GM19035 (cell line): ENCODE measurements at regions not wholly inside any gene's neighbourhood (a gene's known extent, or its start where the extent isn't known, plus 50 kb on each side); places are given as distances from the start of the nearest gene placed in this dataset.
A peak's percentile ranks its signal among the peaks of the same experiment; 100 is the strongest.

ENCODE experiments used
- ATAC-seq: cut with Tn5 transposase; IDR thresholded peaks from one replicate; pipeline ENCODE4 v1.9.1; 2021; ENCODE audit not compliant: unreplicated experiment

DNA sequence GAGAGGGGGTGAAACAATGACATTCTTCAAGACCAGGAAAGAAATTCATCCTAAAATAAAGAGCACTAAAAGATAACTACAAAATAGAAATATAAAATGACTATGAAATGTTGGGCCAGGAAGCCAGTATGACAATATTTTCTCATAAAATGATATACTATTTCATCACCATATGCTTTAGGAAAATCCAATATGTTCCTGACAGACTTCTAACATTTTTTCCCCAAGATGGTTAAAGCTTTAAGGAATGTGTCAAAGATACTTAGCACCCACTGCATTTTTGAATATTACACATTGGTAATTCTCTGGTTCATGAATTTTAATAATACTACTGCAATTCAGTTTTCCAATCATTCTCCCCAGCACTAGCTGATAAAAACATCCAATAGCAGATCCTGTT is 87.7 kb upstream of the PLEKHG7 start:
- no peak for ATAC-seq

DNA sequence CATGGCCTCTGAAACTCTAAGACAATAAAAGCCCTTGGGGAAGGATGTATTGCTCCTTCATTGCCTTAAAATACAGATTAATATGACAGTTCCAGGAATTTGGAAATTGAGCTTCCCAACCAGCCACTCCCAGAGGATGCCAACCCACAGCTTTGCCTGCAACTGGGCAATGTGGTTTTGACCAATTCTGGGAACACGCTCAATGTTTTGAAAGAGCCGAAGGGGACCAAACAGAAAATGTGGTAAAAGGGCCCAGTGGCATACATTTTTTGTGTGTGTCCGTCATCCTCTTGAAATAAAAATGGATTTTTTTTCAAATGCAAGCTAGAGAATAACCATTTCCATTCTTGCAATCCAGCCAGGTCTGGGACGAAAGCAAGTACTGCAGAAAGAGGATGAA is 88.3 kb upstream of the PLEKHG7 start:
- no peak for ATAC-seq

DNA sequence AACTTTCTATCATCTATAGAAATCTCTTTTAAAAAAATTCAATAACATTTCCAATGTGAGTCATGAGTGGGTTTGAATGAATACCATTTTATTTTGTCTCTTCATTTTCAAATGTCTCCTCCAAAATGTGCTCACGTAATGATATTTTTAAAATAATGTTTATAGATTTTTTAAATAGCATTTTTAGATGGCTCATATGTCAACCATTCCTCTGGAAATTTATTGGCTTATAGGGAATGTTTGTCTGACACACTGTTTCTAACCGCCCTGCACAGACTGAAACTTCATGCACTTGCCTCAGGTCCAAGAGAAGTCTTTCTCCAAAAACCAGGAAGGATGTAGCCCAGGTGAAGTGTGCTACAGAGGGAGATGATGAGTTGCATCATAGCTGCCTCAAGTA is 88.8 kb upstream of the PLEKHG7 start:
- ATAC-seq, result no peak

DNA sequence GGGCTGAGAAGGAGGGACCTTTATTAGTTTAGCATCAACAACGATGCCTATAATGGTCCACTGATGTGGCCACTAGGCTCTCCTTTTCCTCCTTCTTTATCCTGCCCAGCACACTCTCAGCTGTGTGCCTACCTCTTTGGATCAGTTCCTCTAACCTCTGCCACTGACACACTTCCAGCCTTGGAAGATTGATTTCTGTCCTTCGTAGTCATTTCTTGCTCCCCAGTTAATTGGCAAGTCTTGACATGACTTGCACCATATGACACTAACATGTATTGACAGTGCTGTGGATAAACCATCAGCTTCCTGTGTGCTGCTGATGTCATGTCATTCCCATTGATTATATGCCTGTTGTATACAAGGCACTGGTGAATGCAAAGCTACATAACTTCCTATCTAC is 90.2 kb upstream of the PLEKHG7 start:
- no peak for ATAC-seq

DNA sequence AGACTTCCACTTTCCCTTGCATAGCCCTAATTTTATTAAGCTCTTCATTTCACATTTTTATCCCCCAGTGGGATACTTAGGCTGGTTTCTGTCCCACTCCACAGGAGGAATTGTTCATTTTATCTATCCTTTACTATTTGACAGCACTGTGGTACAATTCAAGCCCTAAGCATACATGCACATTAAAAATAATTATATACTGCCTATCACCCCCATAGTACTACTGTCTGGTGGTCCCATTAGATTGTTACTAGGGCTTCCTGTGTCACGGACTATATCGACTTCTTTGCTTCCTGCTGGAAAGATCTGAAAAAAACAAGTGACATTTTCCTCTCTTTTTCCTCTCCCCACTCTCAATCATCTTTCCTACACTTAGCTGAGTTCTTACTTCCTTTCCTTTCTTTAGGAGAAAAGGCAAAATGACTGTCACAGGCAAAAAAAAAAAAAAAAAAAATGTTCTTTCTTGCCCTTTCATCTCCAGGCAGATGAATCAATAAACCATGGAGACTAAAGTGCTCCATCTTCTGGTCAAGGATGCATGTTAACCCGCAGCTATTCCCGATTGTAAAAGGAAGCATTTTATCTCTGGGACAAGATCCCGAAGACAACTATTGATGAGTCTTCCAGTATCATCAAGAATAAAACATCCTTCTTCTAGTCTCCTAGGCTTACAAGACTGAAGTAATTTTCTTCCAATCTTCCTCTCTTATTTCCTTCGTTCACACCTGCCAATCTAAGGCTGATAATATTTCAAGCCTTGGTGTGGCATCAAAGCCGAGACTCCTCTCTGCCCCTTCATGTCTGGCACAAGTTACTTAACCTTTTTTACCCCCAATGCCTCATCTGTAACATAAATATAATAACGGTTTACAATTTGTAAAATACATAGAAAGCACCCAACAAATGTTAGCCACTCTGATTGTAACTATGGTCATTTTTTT is 94.4 kb upstream of the PLEKHG7 start:
- no peak for ATAC-seq

DNA sequence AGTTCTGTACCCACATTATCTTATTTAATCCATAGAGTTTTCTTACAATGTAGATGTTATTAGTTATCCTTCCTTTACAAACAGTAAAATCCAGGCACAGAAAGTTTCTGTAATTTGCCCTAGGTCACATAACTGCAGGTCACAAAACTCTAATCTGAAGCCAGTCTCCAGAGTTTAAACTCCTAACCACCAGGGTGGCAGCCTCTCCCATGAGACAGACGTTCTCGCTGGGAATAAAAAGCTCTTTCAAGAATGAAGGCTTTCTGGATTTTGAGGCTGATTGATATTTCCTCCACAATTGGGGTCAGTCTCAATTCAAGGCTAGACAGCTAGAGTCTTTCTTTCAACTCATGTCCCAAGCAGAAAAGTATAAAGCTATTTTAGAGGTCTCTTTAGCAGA is 95.8 kb upstream of the PLEKHG7 start:
- ATAC-seq, result no peak

DNA sequence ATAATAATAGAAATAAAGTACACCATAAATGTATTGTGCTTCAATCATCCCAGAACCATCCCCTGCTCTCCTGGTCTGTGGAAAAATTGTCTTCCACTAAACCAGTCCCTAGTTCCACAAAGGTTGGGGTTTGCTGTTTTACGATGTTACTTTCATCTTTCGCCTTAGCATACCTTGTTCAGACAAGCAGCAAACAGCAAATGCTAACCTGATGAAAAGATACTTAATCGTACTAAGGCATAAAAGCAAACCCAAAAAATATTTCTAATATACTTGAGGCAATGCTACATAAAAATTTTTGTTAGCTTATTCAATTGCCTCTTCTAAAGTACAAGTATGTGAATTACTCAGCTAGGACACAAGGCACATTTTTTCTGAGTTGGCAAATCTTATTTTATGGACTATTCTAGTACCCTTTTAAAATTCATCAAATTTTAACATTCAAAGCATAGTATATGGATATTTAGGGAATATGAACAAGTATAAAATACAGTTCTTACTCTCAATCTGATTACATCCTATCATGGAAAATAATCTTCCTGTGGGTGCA is 97.1 kb upstream of the PLEKHG7 start:
- ATAC-seq, result no peak

DNA sequence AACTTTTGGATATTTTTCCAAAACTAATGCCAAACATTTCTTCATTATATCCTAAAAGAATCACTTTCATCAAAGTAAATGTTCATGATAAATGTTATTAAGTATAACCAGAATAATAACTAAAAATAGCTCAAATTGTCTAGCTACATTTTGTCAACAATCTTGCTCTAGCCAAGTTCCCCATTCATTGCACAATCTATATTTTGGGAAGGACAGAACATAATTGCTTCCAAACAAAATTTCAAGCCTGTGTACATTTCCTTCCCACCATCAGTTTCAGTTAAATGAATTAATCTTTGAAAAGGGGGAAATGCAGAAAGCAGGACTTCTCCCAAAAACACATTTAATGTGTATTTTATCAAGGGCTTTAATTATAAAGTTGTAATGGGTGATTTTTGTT is 98.0 kb upstream of the PLEKHG7 start:
- ATAC-seq, result no peak

DNA sequence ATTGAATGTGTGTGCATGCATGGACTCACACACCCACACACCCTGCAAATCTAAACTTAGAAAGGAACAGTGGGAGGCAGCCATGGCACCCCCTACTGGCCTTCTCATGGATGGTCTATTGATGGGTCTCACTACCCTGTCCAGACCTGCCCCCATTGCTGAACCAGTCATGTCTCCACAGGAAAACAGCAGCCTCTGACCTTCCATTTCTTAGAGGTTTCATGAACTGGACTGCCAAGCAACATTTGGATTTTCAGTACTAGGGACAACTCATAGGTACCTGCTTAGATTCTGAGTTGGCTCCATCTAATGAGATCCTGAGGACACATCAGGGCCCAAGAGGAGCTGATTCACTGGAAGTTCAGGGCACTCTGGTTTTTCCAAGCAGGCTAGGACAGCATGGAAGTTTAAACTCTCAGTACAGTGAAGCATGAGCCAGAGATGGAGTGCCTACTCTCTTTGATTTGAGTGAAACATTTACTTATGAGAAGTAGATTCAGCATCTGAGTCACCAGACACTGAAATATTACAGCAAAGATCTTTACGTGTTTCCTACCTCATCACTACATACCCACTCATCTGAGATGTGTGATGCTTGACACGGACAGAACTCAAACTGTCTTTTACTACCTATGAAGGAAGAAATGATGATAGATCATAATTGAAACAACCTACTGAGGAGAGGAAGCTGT is 98.9 kb upstream of the PLEKHG7 start:
- no peak for ATAC-seq

DNA sequence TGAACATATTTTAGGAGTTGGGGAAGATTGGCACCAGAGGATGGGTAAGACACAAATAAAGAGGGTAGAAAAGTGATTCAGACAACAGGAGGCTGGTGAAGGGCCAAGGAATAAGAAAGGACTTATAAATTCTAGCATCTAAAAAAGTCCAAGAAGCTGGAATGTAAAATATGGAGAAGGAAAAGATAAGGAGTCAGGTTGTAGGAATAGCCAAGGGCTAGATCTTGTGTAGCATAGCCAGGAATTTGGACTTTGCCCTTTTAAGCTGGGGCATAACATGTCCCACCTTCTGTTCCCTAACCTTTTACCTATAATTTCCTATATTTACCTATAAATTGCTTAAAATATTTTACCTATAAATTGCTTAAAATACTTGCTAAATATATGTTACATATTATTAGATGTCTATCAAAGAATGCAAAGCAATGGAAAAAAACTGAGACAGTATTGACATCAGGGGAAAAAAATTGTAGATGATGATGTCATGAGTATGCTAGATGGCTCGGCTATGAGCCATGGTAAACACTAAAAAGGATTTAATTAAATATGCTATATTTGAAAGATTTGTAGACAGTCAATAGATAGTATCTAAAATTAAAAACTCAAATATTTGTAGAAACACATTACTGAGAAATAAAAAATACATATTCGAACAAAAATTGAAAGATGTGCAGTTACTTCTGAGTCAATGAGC is 99.7 kb upstream of the PLEKHG7 start:
- no peak for ATAC-seq

DNA sequence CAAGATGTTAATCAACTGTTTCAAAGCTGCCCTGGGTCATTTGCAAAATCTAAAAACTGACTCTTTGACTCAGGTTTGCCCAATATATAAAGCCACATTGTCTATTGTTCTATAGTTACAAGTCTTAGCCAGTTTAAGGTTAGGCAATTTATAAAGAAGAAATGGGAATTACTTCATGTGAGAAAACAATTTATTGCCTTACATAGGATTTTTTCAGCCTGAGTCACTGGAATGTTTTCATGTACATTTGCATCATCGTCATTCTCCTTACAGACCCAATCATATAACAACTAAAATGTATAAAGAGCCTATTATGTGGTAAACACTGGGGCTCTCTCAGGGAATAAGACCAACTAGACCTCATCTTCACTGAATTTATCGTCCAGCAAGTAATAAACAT is 100.3 kb upstream of the PLEKHG7 start:
- ATAC-seq, result no peak

DNA sequence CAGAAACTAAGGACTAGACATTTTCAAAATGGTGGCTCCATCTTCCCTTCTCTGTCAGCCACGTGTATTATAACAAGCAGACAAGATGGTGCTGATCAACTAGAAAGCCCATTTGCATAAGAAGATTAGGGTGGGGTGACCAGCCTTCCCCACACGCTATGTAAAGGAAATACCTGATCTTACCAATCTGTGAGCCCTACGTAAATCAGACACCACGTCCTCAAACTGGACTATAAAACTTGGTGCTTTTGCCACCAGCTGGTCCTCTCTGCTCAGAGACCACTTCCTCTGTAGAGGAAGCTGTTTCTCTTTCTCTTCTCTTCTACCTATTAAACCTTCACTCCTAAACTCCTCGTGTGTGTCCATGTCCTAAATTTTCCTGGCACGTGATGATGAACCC is 101.1 kb upstream of the PLEKHG7 start:
- no peak for ATAC-seq

DNA sequence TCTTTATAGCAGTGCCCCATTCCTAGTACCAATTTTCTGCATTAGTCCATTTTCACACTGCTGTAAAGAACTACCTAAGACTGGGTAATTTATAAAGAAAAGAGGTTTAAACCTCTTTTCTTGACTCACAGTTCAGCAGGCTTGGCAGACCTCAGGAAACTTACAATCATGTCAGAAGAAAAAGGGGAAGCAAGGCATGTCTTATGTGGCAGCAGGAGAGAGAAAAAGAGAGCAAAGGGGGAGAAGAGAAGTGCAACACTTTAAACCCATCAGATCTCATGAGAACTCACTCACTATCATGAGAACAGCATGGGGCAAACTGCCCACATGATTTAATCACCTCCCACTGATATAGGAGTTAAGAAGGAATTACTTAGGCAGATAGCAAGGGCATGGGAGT is 101.6 kb upstream of the PLEKHG7 start:
- no peak for ATAC-seq

DNA sequence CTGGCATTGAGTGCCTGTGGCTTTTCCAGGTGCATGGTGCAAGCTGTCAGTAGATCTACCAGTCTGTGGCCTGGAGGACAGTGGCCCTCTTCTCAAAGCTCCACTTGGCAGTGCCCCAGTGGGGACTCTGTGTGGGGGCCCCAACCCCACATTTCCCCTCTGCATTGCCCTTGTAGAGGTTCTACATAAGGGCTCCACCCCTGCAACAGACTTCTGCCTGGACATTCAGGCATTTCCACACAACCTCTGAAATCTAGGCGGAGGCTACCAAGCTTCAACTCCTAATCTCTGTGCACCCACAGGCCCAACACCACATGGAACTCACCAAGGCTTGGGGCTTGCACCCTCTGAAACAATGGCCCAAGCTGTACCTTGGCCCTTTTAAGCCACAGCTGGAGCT is 102.7 kb upstream of the PLEKHG7 start:
- no peak for ATAC-seq

DNA sequence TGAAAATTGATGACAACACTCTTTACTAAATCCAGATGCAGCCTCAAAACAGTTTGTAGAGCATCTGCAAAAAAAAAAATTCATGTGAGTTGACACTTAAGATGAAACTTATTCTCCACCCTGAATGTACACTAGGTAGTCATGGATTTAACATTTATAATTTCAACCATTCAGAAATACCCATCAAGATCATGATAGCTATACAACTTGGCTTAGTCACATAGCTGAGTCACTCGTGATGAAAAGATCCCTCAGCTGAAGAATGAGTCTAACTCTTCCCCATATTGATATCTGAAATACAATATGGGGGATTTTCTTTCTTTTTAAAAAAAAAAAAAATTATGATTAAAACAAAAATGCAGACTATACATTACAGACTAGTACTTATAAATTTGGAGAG is 104.8 kb upstream of the PLEKHG7 start:
- no peak for ATAC-seq

DNA sequence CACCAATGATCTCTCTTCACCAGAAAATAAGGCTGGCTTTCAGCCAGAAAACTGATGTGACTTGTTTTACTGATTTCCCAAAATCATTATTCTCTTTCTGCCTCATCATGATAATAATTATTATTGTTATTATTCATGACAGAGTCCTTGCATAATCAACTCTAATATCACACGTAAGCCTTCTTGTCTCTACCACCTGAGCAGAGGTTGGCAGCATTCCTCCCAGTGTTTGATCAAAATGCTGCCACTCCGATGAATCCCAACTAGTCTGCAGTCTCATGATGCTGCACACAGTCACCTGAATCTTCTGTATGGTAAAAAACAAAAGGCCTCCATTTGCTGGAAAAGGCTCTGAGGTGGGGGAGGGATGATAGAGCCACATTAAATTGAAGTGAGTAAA is 105.7 kb upstream of the PLEKHG7 start:
- ATAC-seq, result no peak

DNA sequence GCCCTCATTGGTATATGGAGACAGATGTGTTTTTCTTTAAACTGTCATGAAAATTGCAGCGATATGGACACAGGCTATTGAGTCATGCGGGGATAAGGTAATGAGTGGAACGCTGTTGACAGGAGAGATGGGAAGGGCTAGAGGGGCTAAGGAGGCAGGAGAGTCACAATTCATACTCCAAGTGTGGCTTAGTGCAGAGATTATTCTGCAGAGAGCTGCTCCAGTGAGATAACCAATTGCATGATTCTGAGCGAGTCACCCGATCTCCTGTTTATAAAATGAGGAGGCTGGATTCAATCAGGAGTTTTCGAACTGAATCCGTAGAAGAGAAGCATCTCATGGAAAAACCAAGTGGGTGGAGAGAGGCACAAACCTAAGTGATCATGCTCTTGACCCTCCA is 106.4 kb upstream of the PLEKHG7 start:
- no peak for ATAC-seq

DNA sequence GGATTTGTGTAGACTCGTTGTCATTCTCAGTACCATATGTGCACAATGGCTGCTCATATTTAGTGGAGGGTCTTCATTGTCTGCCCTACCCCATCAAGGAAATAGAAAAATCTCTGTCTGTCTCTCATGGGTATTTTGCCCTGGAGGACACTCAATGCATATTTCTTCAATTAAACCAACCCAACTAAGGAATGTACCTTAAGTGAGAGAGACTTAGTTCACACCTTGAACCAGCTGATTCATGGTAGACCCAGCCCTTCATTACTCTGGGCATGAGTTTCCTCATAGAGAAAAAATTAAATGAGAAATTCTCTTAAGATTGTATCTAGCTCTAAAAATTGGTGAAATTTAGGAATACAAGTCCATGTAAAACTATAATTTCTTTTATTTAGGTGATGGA is 107.1 kb upstream of the PLEKHG7 start:
- no peak for ATAC-seq

DNA sequence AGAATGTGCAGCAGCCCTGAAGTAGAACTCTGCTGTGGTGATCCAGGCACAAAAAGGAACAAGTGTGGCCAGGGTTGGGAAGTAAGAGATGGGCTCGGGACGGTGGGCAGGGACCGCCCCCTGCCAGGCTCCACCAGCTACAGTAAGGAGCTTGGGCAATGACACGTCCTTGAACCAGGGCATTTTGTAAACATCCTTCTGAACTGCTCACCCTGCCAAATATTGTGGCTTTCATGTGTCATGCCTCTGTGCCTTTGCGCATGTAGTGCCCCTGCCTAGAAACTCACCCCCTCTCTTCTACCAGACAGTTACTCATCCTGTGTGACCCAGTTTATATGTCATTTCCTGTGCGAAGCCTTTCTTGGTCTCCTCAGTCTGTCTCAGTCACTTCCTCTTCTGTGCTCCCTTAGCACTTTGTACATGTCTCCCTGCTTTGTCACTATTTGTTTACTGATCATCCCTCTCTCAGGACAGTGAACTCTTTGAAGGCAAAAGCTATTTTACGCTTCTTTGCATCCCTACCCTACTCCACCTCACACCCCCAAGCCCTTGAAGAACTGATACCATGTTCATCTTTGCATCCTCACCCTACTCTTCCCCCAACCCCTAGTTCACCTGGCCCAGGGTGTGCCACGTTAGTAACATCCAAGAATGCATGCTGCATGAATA is 108.9 kb upstream of the PLEKHG7 start:
- peak; percentile 100 for ATAC-seq

DNA sequence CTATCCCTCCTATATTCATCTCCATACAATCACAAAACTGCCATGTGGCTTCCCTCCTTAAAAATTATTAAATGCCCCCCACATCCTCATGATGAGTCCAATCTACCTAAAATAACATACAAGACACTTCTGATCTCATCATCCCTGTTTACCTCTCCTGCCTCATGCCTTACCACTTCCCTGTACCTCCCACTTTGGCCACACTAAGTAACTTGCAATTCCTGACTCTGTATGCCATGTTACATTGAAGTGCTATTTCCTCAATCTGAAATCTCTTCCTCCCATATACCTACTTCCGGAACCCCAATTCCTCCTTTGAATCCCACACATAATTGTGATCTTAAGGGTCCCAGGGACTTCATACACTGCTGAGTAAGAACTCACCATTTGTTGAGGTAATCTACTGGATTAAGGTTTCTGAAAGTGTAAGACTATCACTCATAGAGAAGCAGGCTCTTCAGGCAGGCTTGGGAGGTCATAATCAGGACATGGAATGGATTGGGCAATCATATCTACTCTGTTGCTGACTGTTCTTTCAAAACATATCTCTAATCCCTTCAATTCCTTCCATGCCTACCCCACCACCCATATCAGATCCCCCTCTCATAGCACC is 117.6 kb upstream of the PLEKHG7 start:
- no peak for ATAC-seq

DNA sequence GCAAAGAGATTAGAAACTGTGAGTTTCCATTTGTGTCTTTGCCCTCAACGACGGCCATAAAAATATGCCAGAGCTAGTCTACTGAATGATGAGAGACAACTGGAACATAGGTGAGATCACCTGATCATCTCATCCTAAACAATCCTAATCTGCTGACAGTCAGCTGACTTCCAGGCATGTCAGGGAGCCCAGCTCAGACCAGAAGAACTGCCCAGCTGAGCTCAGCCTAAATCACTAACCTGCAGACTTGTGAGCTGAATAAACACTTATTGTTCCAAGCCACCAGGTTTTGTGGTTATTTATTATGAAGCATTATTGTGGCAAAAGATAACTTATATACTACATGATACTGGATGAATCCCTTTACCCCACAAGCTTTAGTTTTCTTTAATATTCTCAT is 118.9 kb upstream of the PLEKHG7 start:
- no peak for ATAC-seq
